ENCODE measurements at regions not wholly inside any gene's neighbourhood (a gene's known extent, or its start where the extent isn't known, plus 50 kb on each side); places are given as distances from the start of the nearest gene placed in this dataset.

- DNase-seq = no peak
These were observed 2284.7 kb upstream of the PCDH20 start for GRCh38 chr13:63700350-63700749.

- no peak for DNase-seq
These were observed 2284.3 kb upstream of the PCDH20 start for GRCh38 chr13:63699948-63700347.

DNA sequence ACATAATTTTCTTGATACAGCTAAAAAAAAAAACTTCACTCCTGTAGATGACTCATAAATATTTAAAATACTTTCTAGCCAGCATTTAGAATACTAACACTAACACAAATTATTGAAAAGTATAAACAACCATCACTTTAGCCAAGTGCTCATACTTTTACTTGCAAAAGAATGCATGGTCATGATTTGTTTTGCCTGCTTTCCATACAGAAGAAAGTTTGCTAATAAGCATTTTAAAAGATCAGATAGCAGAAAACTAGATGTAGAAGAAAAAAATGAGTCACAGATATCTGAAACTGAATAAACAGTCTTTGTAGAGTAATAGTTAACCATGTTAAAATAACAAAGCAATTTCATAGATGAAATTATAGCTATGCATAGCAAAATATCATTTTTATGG, 2280.4 kb upstream of the PCDH20 start:
- no peak for DNase-seq

DNA sequence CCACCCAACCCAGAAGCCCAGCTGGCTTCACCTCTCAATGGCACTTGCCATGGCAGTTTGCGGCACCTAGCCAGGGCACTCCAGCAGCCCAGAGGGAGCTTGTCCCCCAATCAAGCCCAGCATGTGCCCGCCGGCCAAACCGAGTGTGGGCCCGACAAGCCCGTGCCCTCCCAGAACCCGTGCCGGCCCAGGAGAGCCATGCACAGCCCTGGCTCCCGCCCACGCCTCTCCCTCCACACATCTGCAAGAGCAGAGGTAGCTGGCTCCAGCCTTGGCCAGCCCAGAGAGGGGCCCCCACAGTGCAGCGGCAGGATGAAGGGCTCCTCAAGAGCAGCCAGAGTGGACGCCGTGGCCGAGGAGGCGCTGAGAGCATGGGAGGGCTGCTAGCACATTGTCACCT, 2278.0 kb upstream of the PCDH20 start:
- no peak for DNase-seq

DNA sequence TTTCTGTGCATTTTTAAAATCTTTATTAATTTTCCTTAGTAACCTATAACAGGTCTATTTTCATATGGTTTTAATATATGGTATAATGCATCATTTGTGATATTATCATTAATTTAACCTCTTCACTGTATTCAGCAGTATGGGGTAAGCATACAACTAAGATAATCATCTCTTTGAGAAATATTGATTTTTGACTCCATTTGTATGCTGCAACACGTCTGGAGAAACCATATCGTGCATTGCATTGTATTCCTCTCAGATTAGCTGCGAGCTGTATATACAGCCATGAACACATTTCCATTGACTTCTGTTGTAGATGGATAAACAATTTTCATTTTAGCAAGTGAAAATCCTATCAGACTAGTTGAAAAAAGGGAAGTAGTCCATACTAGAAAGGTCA, 2275.8 kb upstream of the PCDH20 start:
- DNase-seq = no peak

- no peak for DNase-seq
These were observed 2275.0 kb upstream of the PCDH20 start for GRCh38 chr13:63690672-63691071.

DNA sequence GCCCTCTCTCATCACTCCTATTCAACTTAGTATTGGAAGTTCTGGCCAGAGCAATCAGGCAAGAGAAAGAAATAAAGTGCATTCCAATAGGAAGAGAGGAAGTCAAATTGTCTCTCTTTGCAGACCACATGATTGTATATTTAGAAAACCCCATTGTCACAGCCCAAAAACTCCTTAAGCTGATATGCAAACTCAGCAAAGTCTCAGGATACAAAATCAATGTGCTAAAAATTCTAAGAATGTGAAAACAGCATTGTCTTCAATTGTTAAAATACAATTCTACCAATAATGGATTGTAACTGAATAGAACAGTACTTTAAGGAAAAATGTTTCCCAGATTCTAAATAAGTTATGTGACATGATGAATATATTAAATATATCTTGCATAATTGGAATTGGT, 2269.2 kb upstream of the PCDH20 start:
- DNase-seq = no peak

GRCh38 chr13:63680704-63681103, 2265.1 kb upstream of the PCDH20 start:
- DNase-seq = no peak

DNA sequence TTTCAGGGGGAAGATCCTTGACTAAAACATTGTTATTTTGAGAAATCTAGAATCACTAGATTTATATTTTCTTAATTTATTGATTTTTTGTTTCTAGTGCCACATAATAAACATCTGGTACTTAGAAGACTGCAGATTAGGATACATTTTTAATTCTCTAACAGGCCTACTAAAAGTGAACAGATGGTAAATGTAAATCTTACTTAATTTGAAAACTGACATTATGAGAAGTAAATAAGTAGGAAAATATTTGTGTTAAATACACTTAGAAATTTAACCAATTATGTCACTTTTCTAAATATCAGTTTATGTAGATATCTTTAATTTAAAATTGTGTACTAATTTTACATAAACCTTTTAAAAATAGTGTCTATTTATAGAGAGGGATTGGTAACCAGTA, 2255.6 kb upstream of the PCDH20 start:
- DNase-seq = no peak

DNA sequence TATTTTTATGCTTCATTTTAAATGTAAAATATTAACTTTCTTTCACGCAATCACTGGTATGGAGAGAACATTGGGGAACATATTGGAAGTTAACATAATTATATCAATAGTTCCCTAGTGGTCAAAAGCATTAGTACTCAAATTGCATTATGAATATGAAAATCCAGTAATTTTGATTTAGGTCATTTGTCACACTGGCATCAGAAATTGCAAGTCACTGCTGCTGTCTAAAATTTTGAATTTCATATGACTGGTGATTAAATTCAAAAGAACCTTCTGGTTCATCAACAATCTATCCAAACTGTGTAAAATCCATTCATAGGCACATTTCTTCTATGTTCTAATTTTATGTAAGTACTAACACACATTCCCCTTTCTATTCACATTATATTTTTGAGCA, 2235.7 kb upstream of the PCDH20 start:
- no peak for DNase-seq

GRCh38 chr13:63643543-63643942, 2227.9 kb upstream of the PCDH20 start:
- no peak for DNase-seq

DNA sequence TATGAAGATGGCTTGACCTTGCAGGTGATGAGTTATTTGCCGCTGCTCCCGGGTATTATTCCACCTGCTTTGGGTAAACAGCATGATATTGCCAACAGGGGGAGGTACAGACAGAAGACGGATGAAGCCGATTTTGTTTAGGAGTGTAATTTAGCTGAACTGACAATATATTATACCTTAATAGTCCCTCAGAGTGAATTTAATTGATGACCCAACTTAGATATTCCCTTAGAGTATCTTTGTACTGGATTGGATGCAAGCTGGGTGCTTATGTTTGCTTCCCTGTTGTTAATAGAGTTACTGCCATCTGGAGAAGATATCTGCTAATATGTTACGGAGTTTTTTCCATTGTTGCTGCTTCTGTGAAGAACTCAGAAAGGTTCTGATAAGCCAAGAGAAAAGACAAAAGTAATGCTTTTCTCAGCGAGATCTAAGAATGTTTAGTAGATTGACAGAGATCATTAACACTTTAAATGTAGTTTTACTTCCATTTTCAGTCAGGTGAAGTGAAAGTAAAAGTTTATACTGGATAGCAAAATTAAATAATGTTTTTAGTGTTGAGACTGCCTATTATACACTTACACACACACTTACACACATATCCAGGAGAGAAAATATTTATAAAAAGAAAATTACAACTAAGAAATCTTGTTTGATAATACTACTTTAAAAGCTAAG, 2220.8 kb upstream of the PCDH20 start:
- no peak for DNase-seq

DNA sequence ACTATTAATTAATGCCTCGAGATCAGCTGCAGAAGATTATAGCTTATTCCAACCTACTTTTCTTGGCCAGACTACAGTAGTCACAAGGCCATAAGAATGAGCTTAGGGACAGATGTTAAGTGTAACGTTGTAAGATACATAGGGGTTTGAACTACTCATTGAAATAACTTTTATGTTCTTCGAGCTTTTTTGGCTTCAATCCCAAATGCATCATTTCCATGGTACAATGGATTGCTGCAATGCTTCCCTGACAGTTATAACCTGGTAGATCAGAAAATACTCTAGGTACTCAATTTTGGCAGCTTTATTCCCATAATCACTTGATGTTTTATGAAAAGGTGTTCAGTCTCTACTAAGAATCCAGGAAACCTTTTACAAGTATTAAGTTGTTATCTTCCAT, 2216.7 kb upstream of the PCDH20 start:
- no peak for DNase-seq

- DNase-seq = no peak
These were observed 2215.4 kb upstream of the PCDH20 start for GRCh38 chr13:63631006-63631405.

GRCh38 chr13:63629591-63629990, 2213.9 kb upstream of the PCDH20 start:
- no peak for DNase-seq

DNA sequence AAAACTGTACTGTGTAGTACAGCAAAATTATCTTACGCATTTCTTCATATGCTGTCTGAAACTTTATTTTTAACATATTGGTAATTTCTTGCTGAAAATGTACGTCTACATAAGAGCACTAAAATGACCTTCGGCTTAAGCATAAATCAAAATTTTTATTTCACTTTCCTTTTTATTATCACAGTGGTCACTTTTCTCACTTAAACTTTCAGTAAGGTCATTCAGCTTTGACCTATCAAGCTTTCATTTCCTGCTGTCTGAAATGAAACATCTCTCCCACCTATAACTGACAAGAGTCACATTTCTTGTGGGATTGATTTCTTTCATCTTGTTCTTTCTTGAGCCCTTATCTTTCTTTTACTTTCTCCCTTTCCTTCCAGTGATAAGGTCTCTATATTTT, 2212.7 kb upstream of the PCDH20 start:
- no peak for DNase-seq

GRCh38 chr13:63625869-63626268, 2210.2 kb upstream of the PCDH20 start:
- DNase-seq = no peak

GRCh38 chr13:63614874-63615612, 2199.4 kb upstream of the PCDH20 start:
- no peak for DNase-seq

DNA sequence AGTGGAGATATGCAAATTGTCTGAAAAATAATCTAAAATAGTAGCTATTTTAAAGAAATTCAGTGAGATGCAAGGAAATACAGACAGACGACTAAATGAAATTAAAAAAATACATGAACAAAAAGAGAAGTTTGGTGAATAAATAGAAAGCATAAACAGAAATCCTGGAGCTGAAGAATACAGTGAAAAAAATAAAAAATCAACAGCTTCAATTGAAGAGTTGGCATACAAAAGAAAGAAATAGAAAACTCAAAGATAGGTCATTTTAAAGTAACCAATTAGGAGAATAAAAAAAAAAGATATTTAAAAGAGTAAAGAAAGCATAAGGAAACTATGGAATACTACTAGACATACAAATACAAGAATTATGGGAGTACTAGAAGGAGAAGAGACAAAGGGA, 2191.5 kb upstream of the PCDH20 start:
- DNase-seq = no peak

GRCh38 chr13:63605962-63606361, 2190.3 kb upstream of the PCDH20 start:
- DNase-seq = no peak

GRCh38 chr13:63605403-63605802, 2189.8 kb upstream of the PCDH20 start:
- no peak for DNase-seq

- DNase-seq = no peak
These were observed 2180.2 kb upstream of the PCDH20 start for GRCh38 chr13:63595811-63596210.

- DNase-seq = no peak
These were observed 2170.8 kb upstream of the PCDH20 start for GRCh38 chr13:63586467-63586866.

DNA sequence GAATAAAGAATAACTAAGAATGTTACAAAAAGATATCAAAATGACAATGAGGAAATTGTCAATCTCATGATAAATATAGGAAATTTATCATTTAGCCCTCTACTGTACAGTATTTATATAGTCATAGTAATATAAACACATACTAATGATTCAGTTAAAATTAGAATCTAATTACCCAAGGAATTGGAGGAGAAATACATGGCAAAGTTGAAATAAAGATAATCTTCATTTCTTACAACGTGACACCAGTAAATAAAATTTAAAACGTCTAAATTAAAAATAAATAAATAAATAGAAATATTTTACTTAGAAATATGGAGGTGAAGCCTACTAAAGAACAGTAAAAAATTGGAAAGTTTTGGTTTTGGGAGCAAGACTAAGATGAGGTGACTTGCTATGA, 2163.1 kb upstream of the PCDH20 start:
- DNase-seq = no peak

- no peak for DNase-seq
These were observed 2151.4 kb upstream of the PCDH20 start for GRCh38 chr13:63567031-63567430.

Data from stimulated activated CD4-positive, alpha-beta T cell treated with anti-CD3 and anti-CD28 coated beads, Interleukin-15, amount 100 ng/mL, for 24 hours (primary cell).